ENCODE measurements at regions not wholly inside any gene's neighbourhood (a gene's known extent, or its start where the extent isn't known, plus 50 kb on each side); places are given as distances from the start of the nearest gene placed in this dataset.
"Not testable (repeated sequence)": the region's sequence is repeated elsewhere in the genome, so short reads cannot be mapped to it uniquely, and the experiment has no call there.

DNA sequence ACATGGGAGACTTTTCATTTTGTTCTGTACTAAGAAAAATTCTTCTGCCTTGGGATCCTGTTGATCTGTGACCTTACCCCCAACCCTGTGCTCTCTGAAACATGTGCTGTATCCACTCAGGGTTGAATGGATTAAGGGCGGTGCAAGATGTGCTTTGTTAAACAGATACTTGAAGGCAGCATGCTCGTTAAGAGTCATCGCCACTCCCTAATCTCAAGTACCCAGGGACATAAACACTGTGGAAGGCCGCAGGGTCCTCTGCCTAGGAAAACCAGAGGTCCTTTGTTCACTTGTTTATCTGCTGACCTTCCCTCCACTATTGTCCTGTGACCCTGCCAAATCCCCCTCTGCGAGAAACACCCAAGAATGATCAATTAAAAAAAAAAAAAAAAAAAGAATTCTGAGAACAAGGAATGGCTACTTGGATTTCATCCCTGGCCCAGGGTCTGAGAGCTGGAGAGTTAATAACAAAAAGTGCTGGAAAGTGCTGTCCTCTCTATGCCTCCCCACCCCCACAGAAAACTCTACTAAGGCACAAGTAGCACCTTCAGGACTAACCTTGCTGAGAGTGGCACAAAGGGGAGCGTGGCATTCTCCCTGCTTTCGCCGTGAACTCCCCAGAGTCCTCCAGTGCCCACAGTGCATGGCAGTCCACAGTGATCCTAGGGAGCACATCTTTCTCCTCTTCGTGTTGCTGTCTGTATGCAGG, 297.1 kb downstream of the SIPA1L2 start:
- TF ChIP-seq, protein P1, sequence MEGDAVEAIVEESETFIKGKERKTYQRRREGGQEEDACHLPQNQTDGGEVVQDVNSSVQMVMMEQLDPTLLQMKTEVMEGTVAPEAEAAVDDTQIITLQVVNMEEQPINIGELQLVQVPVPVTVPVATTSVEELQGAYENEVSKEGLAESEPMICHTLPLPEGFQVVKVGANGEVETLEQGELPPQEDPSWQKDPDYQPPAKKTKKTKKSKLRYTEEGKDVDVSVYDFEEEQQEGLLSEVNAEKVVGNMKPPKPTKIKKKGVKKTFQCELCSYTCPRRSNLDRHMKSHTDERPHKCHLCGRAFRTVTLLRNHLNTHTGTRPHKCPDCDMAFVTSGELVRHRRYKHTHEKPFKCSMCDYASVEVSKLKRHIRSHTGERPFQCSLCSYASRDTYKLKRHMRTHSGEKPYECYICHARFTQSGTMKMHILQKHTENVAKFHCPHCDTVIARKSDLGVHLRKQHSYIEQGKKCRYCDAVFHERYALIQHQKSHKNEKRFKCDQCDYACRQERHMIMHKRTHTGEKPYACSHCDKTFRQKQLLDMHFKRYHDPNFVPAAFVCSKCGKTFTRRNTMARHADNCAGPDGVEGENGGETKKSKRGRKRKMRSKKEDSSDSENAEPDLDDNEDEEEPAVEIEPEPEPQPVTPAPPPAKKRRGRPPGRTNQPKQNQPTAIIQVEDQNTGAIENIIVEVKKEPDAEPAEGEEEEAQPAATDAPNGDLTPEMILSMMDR (IDR thresholded peaks at IDR 0.05; ENCODE audit: low read length) = not testable (repeated sequence)
- TF ChIP-seq EZH2phosphoT487 (IDR thresholded peaks at IDR 0.05; ENCODE audit: low read length) = not testable (repeated sequence)
